IMR-90 (cell line): ENCODE measurements at regions not wholly inside any gene's neighbourhood (a gene's known extent, or its start where the extent isn't known, plus 50 kb on each side); places are given as distances from the start of the nearest gene placed in this dataset.

Experiments
- CTCF ChIP-seq: conservative IDR thresholded peaks from 2 replicates; pipeline ENCODE4 v1.5.1; 2012; ENCODE audit warnings: mild to moderate bottlenecking, low read depth, low read length, improper control_type of control experiment
- FOS ChIP-seq: fragments of 150-350 bp; IDR thresholded peaks from 2 replicates; pipeline ENCODE4 v1.6.1; 2016; ENCODE audit warnings: low read depth, low read length
- MAFK ChIP-seq: IDR thresholded peaks from 2 replicates; pipeline ENCODE4 v1.6.1; 2012; ENCODE audit warnings: low read depth, low read length, improper control_type of control experiment

GRCh38 chr1:200330741-200331428 is 79.0 kb downstream of the ZNF281 start:
- no peak for TF ChIP-seq MAFK
- TF ChIP-seq CTCF = no peak
- no peak for TF ChIP-seq FOS
